ENCODE measurements at regions not wholly inside any gene's neighbourhood (a gene's known extent, or its start where the extent isn't known, plus 50 kb on each side); places are given as distances from the start of the nearest gene placed in this dataset.

DNA sequence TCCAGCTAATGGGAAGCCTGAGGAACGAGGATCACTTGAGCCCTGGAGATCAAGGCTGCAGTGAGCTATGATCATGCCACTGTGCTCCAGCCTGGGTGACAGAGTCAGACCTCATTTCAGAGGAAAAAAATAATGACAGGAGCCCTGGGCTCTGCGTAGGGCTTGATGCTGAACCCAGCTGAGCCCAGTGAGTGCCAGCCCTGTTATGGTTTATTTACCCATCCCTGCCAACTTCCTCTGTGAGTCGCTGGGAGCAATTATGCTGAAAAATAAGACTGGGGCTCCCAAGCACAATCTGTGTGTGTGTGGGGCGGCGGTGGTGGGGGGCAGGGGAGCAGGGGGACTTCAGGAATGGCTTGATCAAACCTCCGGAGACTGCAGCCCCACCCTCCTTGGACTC, 75.9 kb upstream of the PMEPA1 start:
- TF ChIP-seq POLR2A (IDR thresholded peaks at IDR 0.05), result no peak
- TF ChIP-seq, protein P1, sequence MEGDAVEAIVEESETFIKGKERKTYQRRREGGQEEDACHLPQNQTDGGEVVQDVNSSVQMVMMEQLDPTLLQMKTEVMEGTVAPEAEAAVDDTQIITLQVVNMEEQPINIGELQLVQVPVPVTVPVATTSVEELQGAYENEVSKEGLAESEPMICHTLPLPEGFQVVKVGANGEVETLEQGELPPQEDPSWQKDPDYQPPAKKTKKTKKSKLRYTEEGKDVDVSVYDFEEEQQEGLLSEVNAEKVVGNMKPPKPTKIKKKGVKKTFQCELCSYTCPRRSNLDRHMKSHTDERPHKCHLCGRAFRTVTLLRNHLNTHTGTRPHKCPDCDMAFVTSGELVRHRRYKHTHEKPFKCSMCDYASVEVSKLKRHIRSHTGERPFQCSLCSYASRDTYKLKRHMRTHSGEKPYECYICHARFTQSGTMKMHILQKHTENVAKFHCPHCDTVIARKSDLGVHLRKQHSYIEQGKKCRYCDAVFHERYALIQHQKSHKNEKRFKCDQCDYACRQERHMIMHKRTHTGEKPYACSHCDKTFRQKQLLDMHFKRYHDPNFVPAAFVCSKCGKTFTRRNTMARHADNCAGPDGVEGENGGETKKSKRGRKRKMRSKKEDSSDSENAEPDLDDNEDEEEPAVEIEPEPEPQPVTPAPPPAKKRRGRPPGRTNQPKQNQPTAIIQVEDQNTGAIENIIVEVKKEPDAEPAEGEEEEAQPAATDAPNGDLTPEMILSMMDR (IDR thresholded peaks at IDR 0.05), result no peak

Data from tibial nerve (tissue), 3 donors.